ENCODE measurements at regions not wholly inside any gene's neighbourhood (a gene's known extent, or its start where the extent isn't known, plus 50 kb on each side); places are given as distances from the start of the nearest gene placed in this dataset.

- no peak for DNase-seq (ENCODE audit: low read depth, low spot score)
These were observed 1292.1 kb downstream of the TBC1D22A start for GRCh38 chr22:48054596-48054995.

GRCh38 chr22:48053973-48054372 lies 1291.5 kb downstream of the TBC1D22A start:
- no peak for DNase-seq (ENCODE audit: low read depth, low spot score)

GRCh38 chr22:48053486-48053885 lies 1291.0 kb downstream of the TBC1D22A start:
- no peak for DNase-seq (ENCODE audit: low read depth, low spot score)

GRCh38 chr22:48052621-48052890 lies 1290.1 kb downstream of the TBC1D22A start:
- DNase-seq (ENCODE audit: low read depth, low spot score) = no peak

GRCh38 chr22:48051796-48052620 lies 1289.6 kb downstream of the TBC1D22A start:
- DNase-seq (ENCODE audit: low read depth, low spot score) = no peak

GRCh38 chr22:48050836-48051235 lies 1288.4 kb downstream of the TBC1D22A start:
- no peak for DNase-seq (ENCODE audit: low read depth, low spot score)

GRCh38 chr22:48049116-48049515 lies 1286.7 kb downstream of the TBC1D22A start:
- DNase-seq (ENCODE audit: low read depth, low spot score) = no peak

- no peak for DNase-seq (ENCODE audit: low read depth, low spot score)
These were observed 1285.5 kb downstream of the TBC1D22A start for GRCh38 chr22:48047722-48048500.

- no peak for DNase-seq (ENCODE audit: low read depth, low spot score)
These were observed 1282.9 kb downstream of the TBC1D22A start for GRCh38 chr22:48045369-48045768.

GRCh38 chr22:48044487-48045060 lies 1282.1 kb downstream of the TBC1D22A start:
- DNase-seq (ENCODE audit: low read depth, low spot score) = no peak

- DNase-seq (ENCODE audit: low read depth, low spot score) = no peak
These were observed 1281.1 kb downstream of the TBC1D22A start for GRCh38 chr22:48043581-48043980.

GRCh38 chr22:48042621-48043395 lies 1280.4 kb downstream of the TBC1D22A start:
- no peak for DNase-seq (ENCODE audit: low read depth, low spot score)

- DNase-seq (ENCODE audit: low read depth, low spot score) = no peak
These were observed 1276.9 kb downstream of the TBC1D22A start for GRCh38 chr22:48039326-48039725.

GRCh38 chr22:48037618-48038017 lies 1275.2 kb downstream of the TBC1D22A start:
- no peak for DNase-seq (ENCODE audit: low read depth, low spot score)

- DNase-seq (ENCODE audit: low read depth, low spot score) = no peak
These were observed 1273.4 kb downstream of the TBC1D22A start for GRCh38 chr22:48035897-48036296.

- DNase-seq (ENCODE audit: low read depth, low spot score) = no peak
These were observed 1269.1 kb downstream of the TBC1D22A start for GRCh38 chr22:48031589-48031988.

- DNase-seq (ENCODE audit: low read depth, low spot score) = no peak
These were observed 1262.6 kb downstream of the TBC1D22A start for GRCh38 chr22:48025096-48025495.

- no peak for DNase-seq (ENCODE audit: low read depth, low spot score)
These were observed 1259.5 kb downstream of the TBC1D22A start for GRCh38 chr22:48021991-48022401.

- DNase-seq (ENCODE audit: low read depth, low spot score) = no peak
These were observed 1255.9 kb downstream of the TBC1D22A start for GRCh38 chr22:48018346-48018745.

- no peak for DNase-seq (ENCODE audit: low read depth, low spot score)
These were observed 1253.3 kb downstream of the TBC1D22A start for GRCh38 chr22:48015701-48016100.

GRCh38 chr22:48004936-48005335 lies 1242.5 kb downstream of the TBC1D22A start:
- no peak for DNase-seq (ENCODE audit: low read depth, low spot score)

GRCh38 chr22:48004038-48004437 lies 1241.6 kb downstream of the TBC1D22A start:
- DNase-seq (ENCODE audit: low read depth, low spot score) = no peak
